ENCODE measurements at regions not wholly inside any gene's neighbourhood (a gene's known extent, or its start where the extent isn't known, plus 50 kb on each side); places are given as distances from the start of the nearest gene placed in this dataset.

DNA sequence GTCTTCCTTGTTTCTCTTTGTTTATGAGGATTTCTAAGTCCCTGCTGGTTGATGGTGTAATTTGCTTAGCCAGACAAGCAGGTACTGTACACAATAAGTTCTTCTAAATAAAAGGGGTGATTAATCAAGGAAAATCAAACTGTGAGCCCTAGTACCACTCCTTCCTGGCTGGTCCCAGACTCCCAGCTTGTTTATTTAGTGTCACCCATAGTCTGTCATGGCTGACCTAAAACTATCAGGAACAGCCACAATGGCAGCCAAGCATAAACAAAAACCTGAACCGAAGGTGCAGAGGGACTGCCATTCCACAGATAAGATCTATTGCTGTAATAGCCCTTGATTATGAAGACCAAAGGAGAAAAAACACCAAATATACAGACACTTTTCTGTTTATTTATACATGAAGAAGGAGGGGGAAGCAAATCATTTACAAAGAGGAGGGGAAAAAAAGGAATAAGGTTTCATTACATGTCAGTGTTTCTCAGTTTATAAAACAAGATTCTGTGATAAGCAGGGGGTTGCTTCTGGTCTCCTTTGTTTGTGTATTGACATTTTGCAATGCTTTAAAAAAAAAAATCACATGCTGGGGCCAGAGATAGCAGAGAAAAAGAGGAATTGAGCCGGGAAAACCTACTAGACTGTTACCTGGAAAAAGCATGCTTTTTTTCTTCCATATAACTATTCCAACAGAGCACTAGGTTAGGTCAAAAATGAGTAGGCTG lies 182.4 kb upstream of the DPH6 start:
- 55 to 68% (median 56%) methylated on average over 2 of the region's 2 CpGs for WGBS, 4 donors
- no peak for DNase-seq
- no peak overlapping the region for H3K27ac ChIP-seq
- H3K9me3 ChIP-seq (replicated peaks in 1 of 3) = no peaks in the 10 kb centered on the region
- intact Hi-C loops (cut with DNase I) = no loop called here
- no peaks in the 10 kb centered on the region for H3K27me3 ChIP-seq
- TF ChIP-seq, protein P1, sequence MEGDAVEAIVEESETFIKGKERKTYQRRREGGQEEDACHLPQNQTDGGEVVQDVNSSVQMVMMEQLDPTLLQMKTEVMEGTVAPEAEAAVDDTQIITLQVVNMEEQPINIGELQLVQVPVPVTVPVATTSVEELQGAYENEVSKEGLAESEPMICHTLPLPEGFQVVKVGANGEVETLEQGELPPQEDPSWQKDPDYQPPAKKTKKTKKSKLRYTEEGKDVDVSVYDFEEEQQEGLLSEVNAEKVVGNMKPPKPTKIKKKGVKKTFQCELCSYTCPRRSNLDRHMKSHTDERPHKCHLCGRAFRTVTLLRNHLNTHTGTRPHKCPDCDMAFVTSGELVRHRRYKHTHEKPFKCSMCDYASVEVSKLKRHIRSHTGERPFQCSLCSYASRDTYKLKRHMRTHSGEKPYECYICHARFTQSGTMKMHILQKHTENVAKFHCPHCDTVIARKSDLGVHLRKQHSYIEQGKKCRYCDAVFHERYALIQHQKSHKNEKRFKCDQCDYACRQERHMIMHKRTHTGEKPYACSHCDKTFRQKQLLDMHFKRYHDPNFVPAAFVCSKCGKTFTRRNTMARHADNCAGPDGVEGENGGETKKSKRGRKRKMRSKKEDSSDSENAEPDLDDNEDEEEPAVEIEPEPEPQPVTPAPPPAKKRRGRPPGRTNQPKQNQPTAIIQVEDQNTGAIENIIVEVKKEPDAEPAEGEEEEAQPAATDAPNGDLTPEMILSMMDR (IDR thresholded peaks at IDR 0.05) = no peak
- no peak for TF ChIP-seq POLR2A (IDR thresholded peaks at IDR 0.05)
- H3K36me3 ChIP-seq (replicated peaks in 1 of 2) = no peaks in the 10 kb centered on the region
- no peaks in the 10 kb centered on the region for H3K4me1 ChIP-seq (replicated peaks in 1 of 2)
- no peak overlapping the region for H3K4me3 ChIP-seq

DNA sequence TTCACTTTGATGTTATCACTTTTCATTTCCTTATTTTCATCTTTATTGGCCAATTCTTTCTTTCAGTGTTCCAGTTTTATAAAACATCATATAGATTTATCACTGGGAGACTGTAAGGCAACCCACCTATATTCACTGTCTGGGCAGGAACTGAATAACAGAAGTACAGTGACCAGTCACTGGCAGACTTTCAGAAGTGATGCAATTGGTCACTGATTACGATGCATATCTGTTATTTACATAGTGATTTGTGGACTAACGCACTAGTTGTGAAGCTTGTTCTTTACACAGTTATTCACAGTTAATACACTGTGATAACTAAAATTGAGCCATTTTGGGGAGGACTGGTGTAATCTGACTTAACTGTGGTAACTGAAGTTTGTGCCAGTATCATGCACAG lies 190.2 kb upstream of the DPH6 start:
- no peak for TF ChIP-seq POLR2A (IDR thresholded peaks at IDR 0.05)
- TF ChIP-seq, protein P1 (IDR thresholded peaks at IDR 0.05) = no peak
- H3K27ac ChIP-seq = no peak overlapping the region
- no peak overlapping the region for H3K4me3 ChIP-seq
- H3K27me3 ChIP-seq = no peaks in the 10 kb centered on the region
- no peaks in the 10 kb centered on the region for H3K9me3 ChIP-seq (replicated peaks in 1 of 3)
- no peaks in the 10 kb centered on the region for H3K36me3 ChIP-seq (replicated peaks in 1 of 2)
- no peak for DNase-seq
- intact Hi-C loops (cut with DNase I) = no loop called here
- no peaks in the 10 kb centered on the region for H3K4me1 ChIP-seq (replicated peaks in 1 of 2)
- 85 to 87% (median 87%) methylated on average over 2 of the region's 2 CpGs for WGBS, 4 donors

- no peaks in the 10 kb centered on the region for H3K9me3 ChIP-seq (replicated peaks in 1 of 3)
- 88 to 98% (median 94%) methylated on average over 2 of the region's 2 CpGs for WGBS, 4 donors
- H3K4me1 ChIP-seq (replicated peaks in 1 of 2) = no peaks in the 10 kb centered on the region
- H3K27me3 ChIP-seq = no peaks in the 10 kb centered on the region
- intact Hi-C loops (cut with DNase I) = no loop called here
- DNase-seq = no peak
- no peak for TF ChIP-seq POLR2A (IDR thresholded peaks at IDR 0.05)
- TF ChIP-seq, protein P1 (IDR thresholded peaks at IDR 0.05) = no peak
- H3K27ac ChIP-seq = no peak overlapping the region
- no peak overlapping the region for H3K4me3 ChIP-seq
- H3K36me3 ChIP-seq (replicated peaks in 1 of 2) = no peaks in the 10 kb centered on the region
These were observed 191.5 kb upstream of the DPH6 start for GRCh38 chr15:35737441-35737840.

GRCh38 chr15:35738370-35738769 lies 192.4 kb upstream of the DPH6 start:
- TF ChIP-seq, protein P1 (IDR thresholded peaks at IDR 0.05) = no peak
- no peak for TF ChIP-seq POLR2A (IDR thresholded peaks at IDR 0.05)
- no peak for DNase-seq
- H3K4me1 ChIP-seq (replicated peaks in 1 of 2) = no peaks in the 10 kb centered on the region
- H3K36me3 ChIP-seq (replicated peaks in 1 of 2) = no peaks in the 10 kb centered on the region
- no peak overlapping the region for H3K27ac ChIP-seq
- 80 to 88% (median 84%) methylated on average over 3 of the region's 3 CpGs for WGBS, 4 donors
- H3K27me3 ChIP-seq = no peaks in the 10 kb centered on the region
- no peak overlapping the region for H3K4me3 ChIP-seq
- intact Hi-C loops (cut with DNase I) = no loop called here
- no peaks in the 10 kb centered on the region for H3K9me3 ChIP-seq (replicated peaks in 1 of 3)

Measured in adrenal gland (tissue), 9 donors.